ENCODE measurements at regions not wholly inside any gene's neighbourhood (a gene's known extent, or its start where the extent isn't known, plus 50 kb on each side); places are given as distances from the start of the nearest gene placed in this dataset.

GRCh38 chr6:8683204-8683603 is 247.9 kb upstream of the SLC35B3 start:
- Histone ChIP-seq H3K9ac (ENCODE audit: insufficient read depth, low read depth, low read length) (no peak overlapping the region), H3K27ac (ENCODE audit: extremely low read length, insufficient read depth, low read length) (no peak overlapping the region), H3K36me3 (replicated peaks in 1 of 2; ENCODE audit: control insufficient read depth in 1 of 2, insufficient read depth in 2 of 2, low read length in 2 of 2) (no peaks in the 10 kb centered on the region), H3K79me2 (ENCODE audit: insufficient read depth, low read length) (no peaks in the 10 kb centered on the region), H3K4me1 (ENCODE audit: insufficient read depth, low read length) (no peaks in the 10 kb centered on the region), H4K20me1 (ENCODE audit: insufficient read depth, low read length) (no peaks in the 10 kb centered on the region), H3K4me2 (ENCODE audit: low read depth, low read length) (no peak overlapping the region), H2AFZ (ENCODE audit: low read length) (no peak overlapping the region), H3K9me3 (ENCODE audit: low read length) (peaks cover 5% of the 10 kb centered on the region; the same call in 1 of the 2 replicates), H3K27me3 (ENCODE audit: control insufficient read depth in 1 of 2, insufficient read depth in 2 of 2, low read length in 2 of 2) (no peaks in the 10 kb centered on the region), H3K4me3 (replicated peaks in 1 of 3; ENCODE audit: insufficient read depth in 1 of 3, low read depth in 2 of 3, low read length in 3 of 3) (no peak overlapping the region)
- in situ Hi-C loops (cut with HindIII; ENCODE audit: extremely low pct_ligation_motif_present, low pct_unique_long_range_greater_than_20kb) (no loop called here), intact Hi-C loops (cut with micrococcal nuclease; ENCODE audit: unreplicated experiment) (no loop called here)
- ChIA-PET POLR2A (no interaction called here), CTCF (ENCODE audit: low intra/inter-chr PET ratio, low total read pairs) (no interaction called here)
- BruUV-seq (replicated peaks): no TSS peak
- ATAC-seq: no peak
- DNase-seq (ENCODE audit: low spot score): no peak
- no peak for FAIRE-seq
- 0% methylated on average over 1 of the region's 1 CpG for WGBS (ENCODE audit: low lambda C conversion rate)
- TF ChIP-seq PHF8 (CRISPR knock-in tag; IDR thresholded peaks at IDR 0.05) (no peak), ZFY (CRISPR knock-in tag; IDR thresholded peaks at IDR 0.05) (no peak), ZSCAN20 (CRISPR knock-in tag; IDR thresholded peaks at IDR 0.05; ENCODE audit: borderline replicate concordance) (no peak), ZBTB20 (CRISPR knock-in tag; IDR thresholded peaks at IDR 0.05; ENCODE audit: borderline replicate concordance, low read depth) (no peak), NFE2L1 (CRISPR knock-in tag; IDR thresholded peaks at IDR 0.05; ENCODE audit: borderline replicate concordance) (no peak), ZNF275 (CRISPR knock-in tag; IDR thresholded peaks at IDR 0.05; ENCODE audit: borderline replicate concordance) (no peak), ZMYM4 (CRISPR knock-in tag; IDR thresholded peaks at IDR 0.05) (no peak), MIXL1 (CRISPR knock-in tag; IDR thresholded peaks at IDR 0.05) (no peak), ZNF276 (CRISPR knock-in tag; IDR thresholded peaks at IDR 0.05; ENCODE audit: low read depth) (no peak), PPARG (CRISPR knock-in tag; conservative IDR thresholded peaks at IDR 0.05) (no peak), FOXO4 (CRISPR knock-in tag; conservative IDR thresholded peaks at IDR 0.05) (no peak), ETV6 (CRISPR knock-in tag; conservative IDR thresholded peaks at IDR 0.05) (no peak), SOX5 (CRISPR knock-in tag; IDR thresholded peaks at IDR 0.05; ENCODE audit: borderline replicate concordance) (no peak), NFYB (CRISPR knock-in tag; IDR thresholded peaks at IDR 0.05) (no peak), MAFG (CRISPR knock-in tag; IDR thresholded peaks at IDR 0.05) (no peak), ZNF343 (CRISPR knock-in tag; IDR thresholded peaks at IDR 0.05) (no peak), ZNF800 (CRISPR knock-in tag; IDR thresholded peaks at IDR 0.05) (no peak)

Measured in HepG2 (cell line).